ENCODE measurements at regions not wholly inside any gene's neighbourhood (a gene's known extent, or its start where the extent isn't known, plus 50 kb on each side); places are given as distances from the start of the nearest gene placed in this dataset.
A peak's percentile ranks its signal among the peaks of the same experiment; 100 is the strongest.

DNA sequence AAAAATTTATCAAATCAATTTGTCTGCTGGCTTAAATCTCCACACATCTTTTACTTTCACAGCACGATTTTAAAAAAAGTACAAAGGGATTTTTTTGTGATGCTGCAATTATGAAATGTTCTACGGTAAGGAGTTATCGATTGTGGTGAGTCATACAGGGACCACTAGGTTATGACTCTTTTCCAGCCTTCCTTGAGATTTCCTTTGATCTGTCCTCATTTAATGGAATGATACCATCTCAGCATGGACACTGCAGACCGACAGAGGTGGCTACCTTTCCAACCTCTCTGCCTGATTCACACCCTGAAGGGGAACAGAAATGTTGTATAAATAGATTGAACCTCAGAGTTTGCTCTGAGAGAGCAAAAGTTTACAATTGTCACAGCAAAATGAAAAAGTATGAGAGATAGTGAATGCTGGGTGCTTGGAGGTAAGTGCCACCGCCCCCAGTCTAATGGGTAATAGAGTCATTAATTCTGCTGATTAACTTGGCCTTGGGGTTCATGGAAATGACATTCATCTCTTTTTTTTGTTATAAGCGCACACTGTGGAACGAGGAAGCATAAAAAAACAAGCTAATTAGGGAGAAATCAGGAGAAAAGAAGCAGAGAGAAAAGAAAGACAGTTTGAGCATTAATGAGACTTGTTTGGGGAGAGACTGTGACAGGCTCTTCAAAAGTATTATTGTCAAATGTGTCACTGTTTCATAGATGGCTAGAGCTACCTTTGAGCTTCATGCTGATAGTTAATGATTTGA is 306.0 kb downstream of the RNF144B start (continued):
- no peak for TF ChIP-seq RAD21 (IDR thresholded peaks at IDR 0.05; ENCODE audit: low read depth)
- TF ChIP-seq ELF1 (IDR thresholded peaks at IDR 0.05; ENCODE audit: borderline replicate concordance, low read depth): no peak; the same call in 1 of the 2 replicates
- TF ChIP-seq, protein P1, sequence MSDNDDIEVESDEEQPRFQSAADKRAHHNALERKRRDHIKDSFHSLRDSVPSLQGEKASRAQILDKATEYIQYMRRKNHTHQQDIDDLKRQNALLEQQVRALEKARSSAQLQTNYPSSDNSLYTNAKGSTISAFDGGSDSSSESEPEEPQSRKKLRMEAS (IDR thresholded peaks at IDR 0.05): peak; percentile 38; the same call in 1 of the 2 replicates

DNA sequence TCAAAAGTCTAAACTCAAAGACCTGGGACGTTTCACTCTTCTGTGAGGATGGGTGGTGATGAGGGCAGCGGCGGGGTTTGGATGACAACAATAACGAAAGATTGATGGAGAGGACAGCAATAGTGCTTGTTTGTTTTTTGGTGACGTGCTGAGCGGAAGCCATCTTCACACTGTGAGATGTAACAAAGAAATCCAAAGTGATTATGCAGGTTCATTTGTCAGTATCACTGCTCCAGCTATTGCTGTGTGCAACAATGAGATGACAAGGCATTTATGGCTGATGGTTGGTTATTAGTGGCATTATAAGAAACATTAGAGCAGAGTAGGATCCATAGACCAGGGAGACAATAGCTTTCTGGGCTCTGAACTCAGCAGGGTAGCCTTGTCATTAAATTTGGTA is 306.7 kb downstream of the RNF144B start:
- Histone ChIP-seq H3K9me3 (ENCODE audit: control insufficient read depth in 1 of 2, insufficient read depth in 1 of 2, low read depth in 1 of 2, low read length in 2 of 2) (no peaks in the 10 kb centered on the region), H3K27me3 (ENCODE audit: insufficient read depth, low read length) (peaks cover 23% of the 10 kb centered on the region; the same call in 1 of the 2 replicates), H4K20me1 (ENCODE audit: insufficient read depth) (no peaks in the 10 kb centered on the region), H3K4me1 (ENCODE audit: control insufficient read depth in 1 of 2, insufficient read depth in 2 of 2, low read length in 2 of 2) (peaks cover 15 to 25% of the 10 kb centered on the region in 2 experiments), H3K9ac (ENCODE audit: low read length) (no peak overlapping the region), H3K4me2 (ENCODE audit: low read length) (peak overlapping the region; percentile 83), H3K27ac (ENCODE audit: low read depth, low read length) (peak overlapping the region; percentile 56; the same call in 1 of the 2 replicates), H3K4me3 (replicated peaks in 1 of 2; ENCODE audit: low read depth in 1 of 2, low read length in 2 of 2) (no peak overlapping the region; a peak in 1 of 4 replicates), H3K36me3 (ENCODE audit: control insufficient read depth in 1 of 2, insufficient read depth in 2 of 2, low read length in 2 of 2) (no peaks in the 10 kb centered on the region), H3K79me2 (ENCODE audit: insufficient read depth, low read length) (no peaks in the 10 kb centered on the region), H3K9me2 (ENCODE audit: insufficient read depth) (no peaks in the 10 kb centered on the region), H2AFZ (ENCODE audit: low read depth, low read length, poor library complexity, severe bottlenecking) (peak overlapping the region; percentile 86)
- ATAC-seq: no peak
- no peak for DNase-seq (ENCODE audit: low read depth, low spot score)
- CTCF ChIA-PET: no interaction called here
- BruUV-seq (replicated peaks): no TSS peak
- no peak for TF ChIP-seq SRF (IDR thresholded peaks at IDR 0.05; ENCODE audit: low read depth)
- no peak for TF ChIP-seq YY1 (IDR thresholded peaks at IDR 0.05; ENCODE audit: extremely low read depth, insufficient replicate concordance, low read depth, low read length)
- TF ChIP-seq EZH2phosphoT487 (IDR thresholded peaks at IDR 0.05; ENCODE audit: borderline replicate concordance): no peak
- TF ChIP-seq POLR2A (IDR thresholded peaks at IDR 0.05; ENCODE audit: borderline replicate concordance, extremely low read depth, insufficient read depth, insufficient read length): no peak
- no peak for TF ChIP-seq ZFX (IDR thresholded peaks at IDR 0.05)
- TF ChIP-seq SP1 (IDR thresholded peaks at IDR 0.05; ENCODE audit: low read depth): no peak
- TF ChIP-seq ELF1 (IDR thresholded peaks at IDR 0.05; ENCODE audit: borderline replicate concordance, low read depth): no peak
- POLR2A ChIA-PET: no interaction called here
- intact Hi-C loops (cut with micrococcal nuclease): no loop called here
- RAD21 ChIA-PET (ENCODE audit: low non-redundant PET in 1 of 2, low total read pairs in 2 of 2, uncharacterized antibody in 2 of 2, unreplicated experiment in 2 of 2): no interaction called here
